Glomerular endothelial cell (primary cell): ENCODE measurements at regions not wholly inside any gene's neighbourhood (a gene's known extent, or its start where the extent isn't known, plus 50 kb on each side); places are given as distances from the start of the nearest gene placed in this dataset.
"Not testable (repeated sequence)": the region's sequence is repeated elsewhere in the genome, so short reads cannot be mapped to it uniquely, and the experiment has no call there.

ENCODE experiments used
- DNase-seq: peaks from one replicate; pipeline ENCODE4 v3.0.0-alpha.2; 2011; ENCODE audit warnings: low read depth, low spot score; ENCODE audit errors: extremely low read depth

DNA sequence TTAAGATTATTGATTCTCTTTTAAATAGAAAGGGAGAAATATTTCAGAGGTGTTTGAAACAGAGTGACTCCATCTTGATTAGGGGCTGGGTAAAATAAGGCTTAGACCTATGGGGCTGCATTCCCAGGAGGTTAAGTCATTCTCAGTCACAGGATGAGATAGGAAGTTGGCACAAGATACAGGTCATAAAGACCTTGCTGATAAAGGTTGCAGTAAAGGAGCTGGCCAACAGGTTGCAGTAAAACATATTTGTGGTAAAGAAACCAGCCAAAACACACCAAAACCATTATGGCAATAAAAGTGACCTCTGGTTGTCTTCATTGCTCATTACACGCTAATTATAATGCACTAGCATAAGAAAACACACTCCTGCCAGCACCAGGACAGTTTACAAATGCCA, 165.0 kb downstream of the SPIN4 start:
- DNase-seq = no peak

DNA sequence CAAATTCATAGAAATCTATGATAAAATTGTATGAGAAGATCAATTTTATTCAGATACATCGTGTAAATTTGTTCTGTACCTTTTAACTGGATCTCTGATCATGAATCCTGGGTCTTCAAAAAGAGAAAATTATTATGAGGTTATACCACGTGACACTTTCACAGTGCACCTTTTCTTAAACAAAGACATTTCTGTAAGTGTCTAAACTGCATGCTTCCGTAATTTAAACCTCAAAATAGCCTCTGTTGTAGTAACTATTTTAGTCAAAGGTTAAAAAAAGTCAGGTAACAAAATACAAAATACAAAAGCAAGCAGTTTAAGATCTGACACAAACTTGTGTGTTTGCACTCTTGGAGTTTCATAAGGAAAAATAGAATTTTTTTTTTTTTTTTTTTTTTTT, 171.3 kb downstream of the SPIN4 start:
- not testable (repeated sequence) for DNase-seq

DNA sequence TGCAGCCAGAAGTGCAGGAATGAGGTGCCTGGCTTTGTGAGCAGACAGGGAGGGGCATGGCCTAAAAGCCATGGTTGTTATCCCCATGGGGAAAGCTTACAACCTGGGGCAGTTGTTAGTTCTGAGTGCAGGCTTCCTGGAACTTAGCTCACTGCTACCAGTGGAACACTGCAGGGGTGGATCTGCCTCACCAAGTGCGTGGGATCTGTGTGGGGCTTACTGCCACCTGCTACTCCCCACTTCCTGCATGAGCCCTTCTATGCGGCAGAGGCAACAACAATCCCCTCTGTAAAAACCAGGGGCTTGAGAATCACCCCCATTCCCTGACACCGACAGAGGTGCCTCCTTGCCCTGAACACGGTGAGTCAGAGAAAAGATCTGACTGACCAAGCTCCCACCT, 174.6 kb downstream of the SPIN4 start:
- DNase-seq = not testable (repeated sequence)

DNA sequence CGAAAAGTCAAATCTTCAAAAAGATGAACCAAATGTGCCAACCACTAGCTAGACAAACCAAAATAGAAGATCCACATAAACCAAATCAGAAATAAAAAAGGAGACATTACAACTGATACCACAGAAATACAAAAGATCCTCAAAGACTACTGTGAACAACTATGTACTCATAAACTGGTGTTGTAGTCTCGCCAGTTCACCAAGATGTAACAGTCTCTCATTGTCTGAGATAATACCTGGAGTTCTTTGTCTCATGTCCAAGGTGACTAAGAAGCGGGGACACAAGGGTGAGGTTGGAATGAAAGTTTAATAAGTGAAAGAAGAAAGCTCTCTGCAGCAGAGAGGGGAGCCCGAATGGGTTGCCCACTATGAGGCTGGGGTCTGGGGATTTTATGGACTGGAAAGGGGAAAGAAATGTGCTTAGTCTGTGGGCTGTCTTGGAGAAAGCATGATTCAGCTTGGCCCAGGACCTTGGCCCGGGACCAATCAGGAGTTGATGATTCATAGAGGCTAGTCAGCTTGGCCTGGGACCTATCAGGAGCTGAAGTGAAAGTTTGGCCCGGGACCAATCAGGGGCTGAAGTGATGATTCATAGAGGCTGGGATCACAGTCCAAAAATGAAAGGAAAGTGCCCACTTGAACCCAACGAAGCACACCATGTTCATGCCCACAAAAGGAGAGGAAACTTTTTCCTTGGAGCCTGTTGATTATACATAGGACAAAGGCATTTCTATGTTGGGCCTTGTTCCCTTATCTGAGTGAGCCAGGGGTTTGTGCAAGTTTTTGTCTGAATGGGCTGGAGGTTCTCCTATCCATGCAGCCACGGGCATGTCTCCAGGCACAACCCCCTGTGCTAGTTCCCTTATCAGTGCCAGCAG, 177.1 kb downstream of the SPIN4 start:
- not testable (repeated sequence) for DNase-seq

- DNase-seq = not testable (repeated sequence)
Observed at GRCh38 chrX:63169416-63169815, 181.7 kb downstream of the SPIN4 start.

DNA sequence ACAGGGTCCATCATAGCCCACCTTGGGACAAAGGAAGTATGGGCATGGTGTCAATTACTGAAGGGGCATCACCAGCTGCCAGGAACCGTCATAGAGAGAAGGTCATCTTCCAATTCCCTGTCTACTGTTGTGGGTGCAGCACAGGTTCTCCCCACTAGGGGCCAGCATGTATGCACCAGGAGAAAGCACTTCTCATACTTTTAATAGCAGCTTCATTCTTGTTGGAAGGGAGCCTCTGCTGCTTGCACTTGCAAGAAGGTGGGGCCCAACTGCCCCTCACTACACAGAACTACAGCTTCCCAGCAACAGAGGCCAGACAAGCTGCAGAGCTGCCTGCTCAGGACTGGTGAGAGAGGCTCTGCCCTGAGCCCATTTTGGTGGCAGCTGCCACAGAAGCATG, 182.2 kb downstream of the SPIN4 start:
- not testable (repeated sequence) for DNase-seq

DNA sequence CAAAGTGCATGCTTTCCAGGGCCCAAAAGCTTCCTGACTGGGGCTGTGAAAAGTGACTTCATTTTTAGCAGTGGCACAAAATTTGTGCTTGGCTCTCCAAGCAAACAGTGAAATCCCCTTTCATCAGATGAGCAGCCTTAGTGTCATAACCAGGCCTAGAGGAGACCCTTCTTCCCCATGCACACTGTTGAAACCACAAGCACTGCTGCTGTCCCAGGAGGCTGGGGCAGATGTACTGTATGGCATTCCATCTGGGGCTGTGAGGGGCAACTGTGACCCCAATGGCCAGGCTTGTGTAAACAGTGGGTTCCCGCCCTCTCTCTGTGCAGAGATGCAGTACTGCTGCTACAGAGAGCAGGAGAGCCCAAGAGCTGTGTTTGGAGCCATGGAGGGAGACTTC, 184.1 kb downstream of the SPIN4 start:
- DNase-seq = not testable (repeated sequence)

- not testable (repeated sequence) for DNase-seq
Observed at GRCh38 chrX:63160994-63161393, 190.1 kb downstream of the SPIN4 start.

DNA sequence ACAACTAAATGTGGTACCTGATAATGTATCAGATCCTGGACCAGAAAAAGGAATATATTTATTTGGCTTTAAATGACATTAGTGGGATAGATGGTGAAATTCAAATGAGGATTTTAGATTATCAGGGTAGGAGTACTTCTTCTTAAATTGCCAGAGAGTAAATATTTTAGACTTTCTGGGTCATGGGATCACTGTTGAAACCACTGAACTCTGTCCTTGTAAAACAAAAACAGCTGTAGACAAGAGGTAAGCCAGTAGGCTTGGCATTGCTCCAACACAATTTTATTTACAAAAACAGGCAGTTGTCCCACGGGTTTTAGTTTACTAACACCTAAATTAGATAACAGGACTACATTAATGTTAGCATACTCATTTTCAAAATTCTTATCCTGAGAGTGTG, 190.8 kb downstream of the SPIN4 start:
- not testable (repeated sequence) for DNase-seq

GRCh38 chrX:63145526-63145925, 205.6 kb downstream of the SPIN4 start:
- not testable (repeated sequence) for DNase-seq

GRCh38 chrX:63142588-63142987, 208.5 kb downstream of the SPIN4 start:
- not testable (repeated sequence) for DNase-seq

- not testable (repeated sequence) for DNase-seq
Observed at GRCh38 chrX:63135859-63136258, 215.3 kb downstream of the SPIN4 start.

- no peak for DNase-seq
Observed at GRCh38 chrX:63128509-63128908, 222.6 kb downstream of the SPIN4 start.

DNA sequence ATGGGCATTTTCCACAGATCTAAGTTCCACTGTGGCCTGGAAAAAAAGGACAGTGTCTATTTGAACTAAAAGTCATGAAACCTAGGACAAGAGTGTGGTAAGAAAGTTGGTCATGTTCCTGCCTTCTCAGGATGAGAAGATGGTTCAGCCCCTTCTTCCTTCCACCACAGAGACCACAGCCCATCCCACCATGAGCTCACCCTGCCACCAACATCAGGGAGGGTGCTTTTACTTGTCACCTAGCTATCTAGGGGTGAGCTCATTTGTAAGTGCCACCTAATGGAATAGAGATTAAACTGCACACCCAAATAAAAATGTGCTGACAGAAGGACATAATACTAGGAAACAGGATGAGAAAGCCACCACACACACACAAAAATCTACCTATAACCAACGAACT, 235.9 kb downstream of the SPIN4 start:
- DNase-seq = no peak

DNA sequence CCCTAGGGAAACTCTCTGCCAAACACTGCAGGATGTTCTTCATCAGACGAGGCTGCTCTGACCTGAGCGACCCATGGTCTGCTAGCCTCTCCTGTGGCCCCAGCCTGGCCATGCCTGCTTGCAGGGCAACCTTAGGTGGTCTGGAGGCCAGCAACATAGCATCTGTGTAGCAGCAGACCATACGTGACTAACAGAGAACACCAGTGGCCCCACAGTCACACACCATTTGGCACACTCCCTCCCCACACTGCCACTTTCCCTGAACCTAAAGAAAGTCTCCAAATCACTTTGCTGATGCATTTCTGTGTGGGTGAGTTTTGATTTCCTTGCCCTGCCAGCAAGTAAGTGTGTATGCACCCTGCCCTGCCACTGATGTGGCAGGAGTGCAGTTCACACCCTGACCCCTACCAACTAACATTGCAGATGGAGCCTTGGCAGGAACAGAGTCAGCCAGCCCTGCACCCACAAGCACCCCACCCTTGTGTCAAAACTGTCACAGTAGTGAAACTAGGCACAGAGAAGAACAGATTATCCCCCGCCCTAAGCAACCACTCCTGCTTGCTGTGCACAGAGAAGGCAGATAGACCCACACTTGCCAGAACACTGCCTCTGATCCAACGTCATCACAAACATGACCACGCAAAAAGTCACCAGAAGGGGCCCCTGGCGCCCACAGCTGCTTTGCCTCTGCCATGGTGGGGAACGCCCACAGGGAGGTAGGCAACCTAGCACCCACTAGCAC, 249.1 kb downstream of the SPIN4 start:
- DNase-seq = no peak

DNA sequence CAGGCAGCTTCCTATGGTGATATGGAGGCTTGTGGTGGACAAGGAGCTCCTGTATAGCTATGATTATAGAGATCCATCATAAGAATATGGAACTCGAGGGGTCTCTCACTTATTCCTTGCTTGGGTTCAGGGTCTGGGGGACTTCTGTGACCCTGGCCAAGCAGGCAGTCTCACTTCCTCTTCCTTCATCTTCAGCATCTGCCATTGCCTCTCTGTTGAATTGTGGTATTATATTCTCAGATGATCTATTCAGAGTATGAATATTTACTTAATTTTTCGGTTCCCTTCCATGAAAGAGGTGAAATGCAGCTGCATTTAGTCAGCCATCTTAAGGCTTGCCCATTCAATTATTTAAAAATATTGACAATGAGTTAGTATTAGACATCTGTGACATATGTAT, 292.9 kb downstream of the SPIN4 start:
- DNase-seq = no peak

DNA sequence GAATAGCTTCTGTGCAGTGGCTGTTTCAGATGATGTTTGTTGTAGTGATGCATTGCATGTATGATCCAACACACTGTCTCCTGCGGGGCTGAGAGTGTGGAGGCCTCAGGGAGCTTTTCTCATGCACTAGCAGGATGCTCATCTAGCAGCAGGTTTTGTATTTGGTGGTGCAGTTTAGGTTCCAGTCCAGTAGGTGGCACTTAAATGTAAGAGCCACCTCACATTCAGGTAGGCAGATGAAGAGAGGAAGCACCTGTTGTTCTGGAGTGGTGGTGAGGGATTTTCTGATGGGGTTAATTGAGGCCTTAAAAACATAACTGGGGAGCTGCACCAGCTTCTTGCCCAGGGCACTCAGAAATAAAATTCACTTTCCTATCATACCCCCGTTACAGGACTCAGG, 300.9 kb downstream of the SPIN4 start:
- no peak for DNase-seq

- DNase-seq = no peak
Observed at GRCh38 chrX:63032811-63033210, 318.3 kb downstream of the SPIN4 start.

DNA sequence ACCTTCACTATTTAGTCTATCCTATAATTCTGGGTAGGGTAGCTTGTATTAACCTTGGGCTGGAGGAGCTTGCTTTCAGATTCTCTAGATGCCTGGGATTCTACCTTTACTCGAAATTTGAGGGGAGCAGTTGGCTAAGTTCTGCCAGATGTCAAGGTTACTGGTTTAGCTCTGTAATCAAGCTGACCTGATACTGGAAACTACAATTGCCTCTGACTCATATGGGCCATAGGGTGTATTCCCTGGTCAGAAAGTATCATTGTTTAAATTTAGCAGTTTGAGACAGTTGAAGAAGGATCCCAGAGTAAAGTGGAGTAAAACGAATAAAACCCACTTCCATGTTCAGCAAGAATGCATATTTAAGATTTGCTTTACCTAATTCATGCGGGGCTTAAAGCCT, 337.6 kb downstream of the SPIN4 start:
- no peak for DNase-seq

- DNase-seq = no peak
Observed at GRCh38 chrX:63012574-63012973, 338.6 kb downstream of the SPIN4 start.

- DNase-seq = not testable (repeated sequence)
Observed at GRCh38 chrX:63000196-63000595, 350.9 kb downstream of the SPIN4 start.
